WERI-Rb-1 (cell line): ENCODE measurements at regions not wholly inside any gene's neighbourhood (a gene's known extent, or its start where the extent isn't known, plus 50 kb on each side); places are given as distances from the start of the nearest gene placed in this dataset.

ENCODE experiments used
- DNase-seq: peaks from one replicate; pipeline ENCODE4 v3.0.0-alpha.2; 2020
- H3K27ac ChIP-seq: fragments of 250-450 bp; sonication (Bioruptor Pico); 2 replicates; pipeline ENCODE4 v1.5.1; 2020; ENCODE audit warnings: mild to moderate bottlenecking, moderate library complexity
- H3K27me3 ChIP-seq: fragments of 250-450 bp; sonication (Bioruptor Pico); 2 replicates; pipeline ENCODE4 v1.5.1; 2021; ENCODE audit warnings: mild to moderate bottlenecking, low read depth, moderate library complexity; ENCODE audit not compliant: insufficient read depth, severe bottlenecking
- H3K36me3 ChIP-seq: fragments of 250-450 bp; sonication (Bioruptor Pico); 2 replicates; pipeline ENCODE4 v1.5.1; 2020; ENCODE audit warnings: mild to moderate bottlenecking, moderate library complexity
- H3K4me3 ChIP-seq: 2 replicates; pipeline ENCODE4 v1.5.1; 2011; ENCODE audit warnings: low read depth, mild to moderate bottlenecking, control low read depth, low read length
- H3K9me3 ChIP-seq: fragments of 250-450 bp; sonication (Bioruptor Pico); 2 replicates; pipeline ENCODE4 v1.5.1; 2021; ENCODE audit warnings: mild to moderate bottlenecking, moderate library complexity; ENCODE audit not compliant: severe bottlenecking
- TF ChIP-seq, protein P1 (sequence below): IDR thresholded peaks from 2 replicates; pipeline ENCODE4 v1.5.1; 2011; ENCODE audit warnings: low read depth, mild to moderate bottlenecking, control low read depth, inconsistent platforms, low read length

DNA sequence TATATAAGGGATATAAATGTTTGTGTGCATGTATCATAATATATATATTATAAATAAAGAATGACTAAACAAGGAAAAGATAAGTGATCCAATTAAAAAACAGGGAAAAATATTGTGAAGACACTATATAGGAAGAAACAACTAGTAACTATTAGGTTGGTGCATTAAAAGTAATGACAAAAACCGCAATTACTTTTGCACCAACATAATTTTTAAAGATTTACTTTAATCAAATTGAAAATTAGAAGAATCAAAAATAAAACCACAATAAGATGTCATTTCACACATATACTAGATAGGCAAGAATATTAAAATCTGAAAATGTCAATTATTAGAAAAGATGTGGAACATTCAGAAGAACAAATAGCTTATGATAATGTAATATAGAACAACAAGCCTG is 595.9 kb downstream of the KCNJ3 start:
- H3K27me3 ChIP-seq, result no peaks in the 10 kb centered on the region
- H3K9me3 ChIP-seq, result no peaks in the 10 kb centered on the region
- TF ChIP-seq, protein P1, sequence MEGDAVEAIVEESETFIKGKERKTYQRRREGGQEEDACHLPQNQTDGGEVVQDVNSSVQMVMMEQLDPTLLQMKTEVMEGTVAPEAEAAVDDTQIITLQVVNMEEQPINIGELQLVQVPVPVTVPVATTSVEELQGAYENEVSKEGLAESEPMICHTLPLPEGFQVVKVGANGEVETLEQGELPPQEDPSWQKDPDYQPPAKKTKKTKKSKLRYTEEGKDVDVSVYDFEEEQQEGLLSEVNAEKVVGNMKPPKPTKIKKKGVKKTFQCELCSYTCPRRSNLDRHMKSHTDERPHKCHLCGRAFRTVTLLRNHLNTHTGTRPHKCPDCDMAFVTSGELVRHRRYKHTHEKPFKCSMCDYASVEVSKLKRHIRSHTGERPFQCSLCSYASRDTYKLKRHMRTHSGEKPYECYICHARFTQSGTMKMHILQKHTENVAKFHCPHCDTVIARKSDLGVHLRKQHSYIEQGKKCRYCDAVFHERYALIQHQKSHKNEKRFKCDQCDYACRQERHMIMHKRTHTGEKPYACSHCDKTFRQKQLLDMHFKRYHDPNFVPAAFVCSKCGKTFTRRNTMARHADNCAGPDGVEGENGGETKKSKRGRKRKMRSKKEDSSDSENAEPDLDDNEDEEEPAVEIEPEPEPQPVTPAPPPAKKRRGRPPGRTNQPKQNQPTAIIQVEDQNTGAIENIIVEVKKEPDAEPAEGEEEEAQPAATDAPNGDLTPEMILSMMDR, result no peak
- no peaks in the 10 kb centered on the region for H3K36me3 ChIP-seq
- no peak for DNase-seq
- no peak overlapping the region for H3K27ac ChIP-seq
- H3K4me3 ChIP-seq, result no peak overlapping the region

DNA sequence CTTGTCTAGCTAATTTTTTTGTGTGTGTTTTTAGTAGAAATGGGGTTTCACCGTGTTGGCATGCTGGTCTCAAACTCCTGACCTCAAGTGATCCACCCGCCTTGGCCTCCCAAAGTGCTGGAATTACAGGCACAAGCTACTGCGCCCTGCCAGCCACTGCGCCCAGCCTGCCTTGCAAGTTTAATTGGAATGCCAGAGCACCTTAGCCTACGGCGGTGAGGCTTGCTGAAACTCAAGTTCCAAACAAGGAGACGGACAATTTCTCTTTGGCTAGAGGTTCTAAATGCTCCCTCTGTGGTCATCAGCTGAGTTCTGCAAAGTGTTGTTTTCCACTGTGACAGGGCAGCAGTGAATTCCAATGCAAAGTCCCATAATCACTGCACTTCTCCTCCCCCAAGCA is 583.4 kb downstream of the KCNJ3 start:
- TF ChIP-seq, protein P1, result no peak
- Histone ChIP-seq H3K27me3 (no peaks in the 10 kb centered on the region), H3K9me3 (no peaks in the 10 kb centered on the region), H3K4me3 (no peak overlapping the region), H3K36me3 (no peaks in the 10 kb centered on the region), H3K27ac (no peak overlapping the region)
- no peak for DNase-seq

DNA sequence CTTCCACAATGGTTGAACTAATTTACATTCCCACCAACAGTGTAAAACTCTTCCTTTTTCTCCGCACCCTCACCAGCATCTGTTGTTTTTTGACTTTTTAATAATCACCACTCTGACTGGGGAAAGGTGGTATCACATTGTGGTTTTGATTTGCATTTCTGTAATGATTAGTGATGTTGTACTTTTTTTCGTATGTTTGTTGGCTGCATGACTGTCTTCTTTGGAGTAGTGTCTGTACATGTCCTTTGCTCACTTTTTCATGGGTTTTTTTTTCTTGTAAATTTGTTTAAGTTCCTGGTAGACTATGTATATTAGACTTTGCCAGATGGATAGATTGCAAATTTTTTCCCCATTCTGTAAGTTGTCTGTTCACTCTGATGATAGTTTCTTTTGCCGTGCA is 574.8 kb downstream of the KCNJ3 start:
- no peaks in the 10 kb centered on the region for H3K9me3 ChIP-seq
- no peak for DNase-seq
- TF ChIP-seq, protein P1, result no peak
- H3K4me3 ChIP-seq, result no peak overlapping the region
- no peak overlapping the region for H3K27ac ChIP-seq
- no peaks in the 10 kb centered on the region for H3K27me3 ChIP-seq
- H3K36me3 ChIP-seq, result no peaks in the 10 kb centered on the region

DNA sequence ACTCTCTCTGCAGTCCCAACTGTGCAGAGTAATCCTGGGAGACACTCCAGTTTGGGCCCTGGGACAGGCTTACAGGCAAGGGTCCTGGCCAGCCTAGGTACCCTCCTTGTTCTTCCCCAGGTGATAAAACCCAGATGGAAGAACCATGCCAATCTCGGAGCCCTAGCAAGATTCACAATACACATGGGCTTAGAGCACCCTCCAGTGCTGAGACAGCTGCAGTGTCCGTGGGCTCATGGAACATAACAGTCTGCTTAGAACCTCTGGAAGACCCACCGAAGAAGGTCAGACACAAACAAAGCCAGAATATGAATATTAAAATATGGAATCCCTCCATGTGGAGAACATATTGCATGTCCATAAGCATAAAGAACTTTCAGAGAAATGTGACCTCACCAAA is 568.1 kb downstream of the KCNJ3 start:
- Histone ChIP-seq H3K27ac (no peak overlapping the region), H3K27me3 (no peaks in the 10 kb centered on the region), H3K36me3 (no peaks in the 10 kb centered on the region), H3K4me3 (no peak overlapping the region), H3K9me3 (no peaks in the 10 kb centered on the region)
- no peak for DNase-seq
- TF ChIP-seq, protein P1, result peak; percentile 51

DNA sequence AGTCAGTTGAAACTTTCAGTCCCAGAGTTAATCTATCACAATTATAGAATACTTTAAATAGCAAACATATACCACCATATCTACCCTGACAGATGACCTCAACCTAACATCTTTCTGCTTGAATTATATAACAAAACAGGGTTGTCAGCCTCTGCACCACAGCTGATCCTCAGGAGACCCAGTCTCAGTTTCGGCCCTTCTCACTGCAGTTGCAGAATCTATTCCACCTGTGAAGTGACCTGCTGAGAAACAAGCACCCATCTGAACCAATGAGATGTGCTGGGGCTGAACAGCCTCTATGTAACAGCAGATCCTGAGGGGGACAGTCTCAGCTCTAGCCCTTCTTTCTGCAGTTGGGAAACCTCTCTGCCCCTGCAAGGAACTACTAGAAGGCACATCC is 567.6 kb downstream of the KCNJ3 start:
- Histone ChIP-seq H3K27ac (no peak overlapping the region), H3K4me3 (no peak overlapping the region), H3K27me3 (no peaks in the 10 kb centered on the region), H3K9me3 (no peaks in the 10 kb centered on the region), H3K36me3 (no peaks in the 10 kb centered on the region)
- TF ChIP-seq, protein P1, result no peak
- DNase-seq, result no peak

DNA sequence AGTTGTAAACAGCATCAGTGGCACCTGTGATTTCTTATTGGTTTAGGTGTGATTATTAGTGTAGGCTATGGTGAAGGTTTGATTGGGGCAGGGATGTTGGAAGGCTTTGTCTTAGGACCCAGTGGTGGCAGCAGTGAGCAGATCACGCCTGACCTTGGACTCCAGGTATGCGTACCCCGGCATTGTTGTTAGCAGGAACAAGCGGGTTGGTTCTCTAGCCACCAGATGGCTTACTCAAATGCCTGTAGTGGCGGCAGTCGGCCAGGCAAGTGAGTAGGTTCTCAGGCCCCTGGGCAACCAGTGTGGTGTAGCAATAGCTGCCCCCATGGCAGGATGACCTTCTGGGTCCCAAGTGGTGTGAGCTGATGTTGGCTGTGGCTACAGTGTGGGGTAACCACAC is 558.3 kb downstream of the KCNJ3 start:
- Histone ChIP-seq H3K27me3 (no peaks in the 10 kb centered on the region), H3K4me3 (no peak overlapping the region), H3K36me3 (no peaks in the 10 kb centered on the region), H3K9me3 (no peaks in the 10 kb centered on the region), H3K27ac (no peak overlapping the region)
- TF ChIP-seq, protein P1, result peak; percentile 15; the same call in 1 of the 2 replicates
- no peak for DNase-seq
